ENCODE measurements at regions not wholly inside any gene's neighbourhood (a gene's known extent, or its start where the extent isn't known, plus 50 kb on each side); places are given as distances from the start of the nearest gene placed in this dataset.

- H3K27ac ChIP-seq = no peak overlapping the region
- no peak for TF ChIP-seq ZFX (IDR thresholded peaks at IDR 0.05; ENCODE audit: borderline replicate concordance)
- TF ChIP-seq, protein P1, sequence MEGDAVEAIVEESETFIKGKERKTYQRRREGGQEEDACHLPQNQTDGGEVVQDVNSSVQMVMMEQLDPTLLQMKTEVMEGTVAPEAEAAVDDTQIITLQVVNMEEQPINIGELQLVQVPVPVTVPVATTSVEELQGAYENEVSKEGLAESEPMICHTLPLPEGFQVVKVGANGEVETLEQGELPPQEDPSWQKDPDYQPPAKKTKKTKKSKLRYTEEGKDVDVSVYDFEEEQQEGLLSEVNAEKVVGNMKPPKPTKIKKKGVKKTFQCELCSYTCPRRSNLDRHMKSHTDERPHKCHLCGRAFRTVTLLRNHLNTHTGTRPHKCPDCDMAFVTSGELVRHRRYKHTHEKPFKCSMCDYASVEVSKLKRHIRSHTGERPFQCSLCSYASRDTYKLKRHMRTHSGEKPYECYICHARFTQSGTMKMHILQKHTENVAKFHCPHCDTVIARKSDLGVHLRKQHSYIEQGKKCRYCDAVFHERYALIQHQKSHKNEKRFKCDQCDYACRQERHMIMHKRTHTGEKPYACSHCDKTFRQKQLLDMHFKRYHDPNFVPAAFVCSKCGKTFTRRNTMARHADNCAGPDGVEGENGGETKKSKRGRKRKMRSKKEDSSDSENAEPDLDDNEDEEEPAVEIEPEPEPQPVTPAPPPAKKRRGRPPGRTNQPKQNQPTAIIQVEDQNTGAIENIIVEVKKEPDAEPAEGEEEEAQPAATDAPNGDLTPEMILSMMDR (IDR thresholded peaks at IDR 0.05) = no peak
These were observed 414.0 kb upstream of the TNP1 start for GRCh38 chr2:217273851-217274250.

GRCh38 chr2:217273162-217273561, 413.3 kb upstream of the TNP1 start:
- TF ChIP-seq, protein P1 (IDR thresholded peaks at IDR 0.05) = no peak
- TF ChIP-seq ZFX (IDR thresholded peaks at IDR 0.05; ENCODE audit: borderline replicate concordance) = no peak
- no peak overlapping the region for H3K27ac ChIP-seq

DNA sequence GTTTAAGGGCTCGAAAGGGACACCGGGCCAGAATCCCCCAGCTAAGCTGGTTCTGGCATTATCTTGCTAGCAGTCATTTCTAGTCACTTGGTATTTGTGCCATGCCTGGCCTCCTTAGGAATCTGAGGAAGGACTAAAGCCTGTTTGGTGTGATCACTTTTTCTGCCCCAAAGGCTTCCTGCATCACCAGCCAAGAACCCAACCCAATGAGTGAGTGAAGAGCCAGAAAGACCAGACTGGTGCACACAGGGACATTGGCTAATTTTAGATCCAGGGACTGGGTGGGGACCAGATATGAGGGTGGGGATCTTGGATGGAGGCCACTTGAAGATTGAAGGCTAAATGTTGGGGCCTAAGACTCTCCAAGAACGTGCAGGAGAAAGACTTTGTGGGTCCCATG, 411.9 kb upstream of the TNP1 start:
- H3K27ac ChIP-seq = no peak overlapping the region
- no peak for TF ChIP-seq ZFX (IDR thresholded peaks at IDR 0.05; ENCODE audit: borderline replicate concordance)
- TF ChIP-seq, protein P1 (IDR thresholded peaks at IDR 0.05) = no peak

GRCh38 chr2:217270485-217271121, 410.7 kb upstream of the TNP1 start:
- H3K27ac ChIP-seq = no peak overlapping the region
- TF ChIP-seq ZFX (IDR thresholded peaks at IDR 0.05; ENCODE audit: borderline replicate concordance) = no peak
- TF ChIP-seq, protein P1 (IDR thresholded peaks at IDR 0.05) = no peak

DNA sequence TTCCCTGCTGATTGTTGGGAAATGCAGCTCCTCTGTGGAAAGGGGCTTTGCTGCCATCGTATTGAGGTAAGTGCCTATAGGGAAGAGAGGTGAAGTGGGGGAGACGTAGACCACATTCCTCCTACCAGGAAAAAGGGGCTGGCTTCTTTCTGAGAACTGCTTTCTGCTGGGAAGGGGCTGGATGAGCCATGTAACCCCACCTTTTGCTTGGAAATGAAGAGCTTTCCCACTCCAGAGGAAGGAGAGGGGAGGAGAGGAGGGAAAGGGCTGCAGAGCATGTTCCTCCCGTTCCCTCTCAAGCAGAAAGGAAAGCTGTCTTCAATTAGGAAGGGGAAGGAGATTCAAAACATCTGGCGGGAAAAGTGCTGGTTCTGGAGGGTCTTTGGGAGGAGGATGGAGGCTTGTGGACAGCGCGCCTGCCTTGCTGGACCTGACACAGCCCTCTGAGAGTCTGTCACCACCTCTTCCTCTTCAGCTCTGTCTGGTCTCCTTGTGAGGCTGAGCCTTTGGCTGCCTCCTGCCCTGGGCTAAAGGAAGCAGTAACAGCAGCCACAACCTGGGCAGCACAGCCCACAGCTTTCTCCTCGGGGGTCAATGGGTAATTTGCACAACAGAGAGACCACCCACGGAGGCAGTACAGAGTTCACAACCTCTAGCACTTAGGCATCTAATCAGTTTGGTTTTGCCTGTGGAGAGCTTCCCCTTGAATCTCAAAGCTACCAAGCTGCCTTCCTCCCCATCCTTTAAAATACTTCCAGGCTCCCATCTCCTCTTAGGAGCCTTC, 410.0 kb upstream of the TNP1 start:
- TF ChIP-seq, protein P1 (IDR thresholded peaks at IDR 0.05) = no peak
- no peak for TF ChIP-seq ZFX (IDR thresholded peaks at IDR 0.05; ENCODE audit: borderline replicate concordance)
- H3K27ac ChIP-seq = no peak overlapping the region

DNA sequence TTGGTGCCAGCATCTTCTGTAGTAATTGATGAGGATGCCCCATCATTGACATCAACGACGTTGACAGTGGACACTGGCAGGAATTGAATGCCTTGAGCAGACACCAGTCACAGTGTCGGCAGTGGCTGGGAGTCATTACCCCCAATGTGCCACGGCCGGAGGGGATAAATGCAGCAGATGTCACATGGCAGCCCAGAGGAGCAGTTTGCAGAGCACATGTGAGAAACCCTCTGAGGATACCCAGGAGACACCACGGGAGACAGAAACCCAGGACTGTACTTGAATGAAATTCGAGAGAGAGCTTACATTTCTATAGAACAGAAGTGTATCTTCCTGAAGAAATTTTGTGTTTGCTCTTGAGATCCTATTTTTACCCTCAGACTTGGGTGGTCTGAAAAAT, 409.1 kb upstream of the TNP1 start:
- TF ChIP-seq ZFX (IDR thresholded peaks at IDR 0.05; ENCODE audit: borderline replicate concordance) = no peak
- TF ChIP-seq, protein P1 (IDR thresholded peaks at IDR 0.05) = no peak
- no peak overlapping the region for H3K27ac ChIP-seq

GRCh38 chr2:217267758-217268157, 407.9 kb upstream of the TNP1 start:
- no peak overlapping the region for H3K27ac ChIP-seq
- no peak for TF ChIP-seq ZFX (IDR thresholded peaks at IDR 0.05; ENCODE audit: borderline replicate concordance)
- TF ChIP-seq, protein P1 (IDR thresholded peaks at IDR 0.05) = no peak
